Thymus (tissue), 11 donors: ENCODE measurements at regions not wholly inside any gene's neighbourhood (a gene's known extent, or its start where the extent isn't known, plus 50 kb on each side); places are given as distances from the start of the nearest gene placed in this dataset.
"Not testable (repeated sequence)": the region's sequence is repeated elsewhere in the genome, so short reads cannot be mapped to it uniquely, and the experiment has no call there.

ENCODE experiments used
- DNase-seq, 9 donors: peaks; one replicate each; pipeline ENCODE4 v3.0.0-alpha.2; 2013; ENCODE audit warnings: low spot score in 9 of 9, low read depth in 6 of 9, missing footprints in 1 of 9
- H3K27ac ChIP-seq, 2 donors: one replicate each; pipeline ENCODE4 v1.5.1; 2013; ENCODE audit warnings: control low read depth in 1 of 2, low read depth in 1 of 2, low read length in 1 of 2, mild to moderate bottlenecking in 1 of 2, moderate library complexity in 1 of 2
- H3K27me3 ChIP-seq, 2 donors: one replicate each; pipeline ENCODE4 v1.5.1; 2013; ENCODE audit warnings: low read length in 1 of 2; ENCODE audit not compliant: control insufficient read depth in 2 of 2, insufficient read depth in 1 of 2
- H3K36me3 ChIP-seq, 2 donors: one replicate each; pipeline ENCODE4 v1.5.1; 2013; ENCODE audit warnings: low read length in 1 of 2, mild to moderate bottlenecking in 1 of 2, moderate library complexity in 1 of 2; ENCODE audit not compliant: control insufficient read depth in 2 of 2, insufficient read depth in 2 of 2
- H3K4me1 ChIP-seq, 2 donors: one replicate each; pipeline ENCODE4 v1.5.1; 2013; ENCODE audit warnings: low read length in 2 of 2; ENCODE audit not compliant: control insufficient read depth in 2 of 2, insufficient read depth in 2 of 2
- H3K4me3 ChIP-seq, 2 donors: one replicate each; pipeline ENCODE4 v1.5.1; 2013; ENCODE audit warnings: low read length in 2 of 2, control low read depth in 1 of 2, mild to moderate bottlenecking in 1 of 2
- H3K9me3 ChIP-seq, 2 donors: one replicate each; pipeline ENCODE4 v1.5.1; 2013; ENCODE audit warnings: low read length in 1 of 2, mild to moderate bottlenecking in 1 of 2; ENCODE audit not compliant: control insufficient read depth in 2 of 2, insufficient read depth in 1 of 2
- WGBS: extraction: QIAGEN DNeasy Blood & Tissue Kit; methylation state at CpG from one replicate; pipeline ENCODE4 v1.1.7; 2013; 5-methylcytosine and 5-hydroxymethylcytosine counted together
- donor health status: healthy.

DNA sequence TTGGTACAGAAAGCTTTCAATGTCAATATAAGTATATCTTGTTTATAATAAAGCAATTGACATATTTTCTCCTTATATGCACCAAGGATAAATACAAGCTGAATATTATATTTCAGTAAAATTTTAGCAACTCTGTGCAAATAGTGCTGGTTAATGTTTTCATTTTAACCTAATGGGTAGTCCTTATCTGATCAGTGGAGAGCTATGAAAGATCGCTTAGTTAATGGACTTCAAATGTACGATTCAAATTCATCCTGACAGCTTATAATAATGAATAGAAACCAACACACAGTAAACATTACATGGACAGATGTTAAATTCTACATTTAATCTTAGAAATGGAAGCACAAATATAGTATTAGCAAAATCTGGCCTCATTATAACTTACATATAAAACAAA is 1495.2 kb upstream of the C9orf72 start:
- no peak for DNase-seq
- Histone ChIP-seq H3K4me1 (no peaks in the 10 kb centered on the region), H3K27me3 (no peaks in the 10 kb centered on the region), H3K27ac (no peak overlapping the region), H3K9me3 (no peaks in the 10 kb centered on the region), H3K36me3 (no peaks in the 10 kb centered on the region), H3K4me3 (no peak overlapping the region)
- 95% methylated on average over 2 of the region's 2 CpGs for WGBS

DNA sequence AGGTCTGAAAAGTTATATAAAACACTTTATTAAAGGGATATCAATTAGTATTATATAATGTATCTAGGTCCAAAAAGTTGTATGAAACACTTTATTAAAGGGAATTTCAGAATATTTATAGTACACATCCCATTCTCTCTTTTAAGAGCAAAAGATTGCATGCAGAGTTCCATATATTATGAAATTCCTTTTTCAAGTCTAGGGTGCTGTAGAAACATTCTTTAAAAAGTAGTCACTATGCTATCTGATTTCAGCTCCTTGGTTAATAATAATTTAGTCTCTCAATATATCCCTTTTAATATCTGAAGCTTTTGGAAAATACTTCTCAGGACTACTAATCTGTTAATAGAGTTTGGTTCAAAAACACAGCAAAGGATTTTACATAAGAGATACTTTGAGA is 1496.1 kb upstream of the C9orf72 start:
- no peaks in the 10 kb centered on the region for H3K9me3 ChIP-seq
- H3K4me1 ChIP-seq: no peaks in the 10 kb centered on the region
- H3K27ac ChIP-seq: no peak overlapping the region
- no peak for DNase-seq
- H3K4me3 ChIP-seq: no peak overlapping the region
- no peaks in the 10 kb centered on the region for H3K36me3 ChIP-seq
- no peaks in the 10 kb centered on the region for H3K27me3 ChIP-seq

DNA sequence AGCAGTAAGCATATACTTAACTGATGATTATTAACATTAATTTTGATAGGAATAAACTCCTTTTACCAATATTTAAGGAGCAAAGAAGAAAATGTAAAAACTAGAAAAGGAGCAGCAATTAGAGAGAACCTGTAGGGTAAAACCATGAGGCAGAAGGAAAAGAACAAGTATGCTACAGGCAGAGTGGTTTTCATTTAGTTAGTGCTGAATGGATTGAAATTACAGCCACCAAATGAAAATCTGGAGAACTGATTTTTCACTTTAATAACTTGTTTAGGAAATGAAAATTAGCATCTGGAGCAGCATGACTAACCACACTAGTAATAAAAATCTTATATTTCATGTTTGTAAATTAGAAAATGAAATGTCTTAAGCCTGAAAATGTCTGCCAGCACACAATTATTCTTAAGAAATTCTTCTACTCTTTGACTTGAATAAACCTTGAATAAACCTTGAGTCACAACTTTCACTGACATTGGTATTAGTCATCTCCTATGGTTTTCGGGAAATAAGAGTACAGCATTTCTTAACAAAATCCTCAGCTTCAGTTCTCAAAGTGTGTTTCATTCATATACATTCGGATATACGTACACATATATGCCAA is 1504.9 kb upstream of the C9orf72 start:
- no peaks in the 10 kb centered on the region for H3K36me3 ChIP-seq
- 96% methylated on average over 3 of the region's 3 CpGs for WGBS

DNA sequence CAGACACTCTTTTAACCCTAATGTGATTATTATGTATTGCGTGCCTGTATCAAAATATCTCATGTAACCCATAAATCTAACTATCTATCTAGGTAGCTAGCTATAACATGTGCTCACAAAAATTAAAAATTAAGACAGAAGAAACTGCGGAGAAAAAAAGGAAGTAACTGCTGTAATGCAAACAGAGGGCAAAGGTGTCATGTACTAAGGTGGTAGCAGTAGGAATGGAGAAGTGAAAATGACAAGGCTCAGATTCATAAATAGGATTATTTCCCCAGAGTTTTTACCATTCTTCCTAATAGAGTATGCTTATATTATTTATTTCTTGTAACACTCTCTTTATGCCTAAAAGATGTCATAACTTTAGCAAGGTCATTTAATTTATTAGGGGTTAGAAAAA is 1527.5 kb upstream of the C9orf72 start:
- DNase-seq: no peak
- Histone ChIP-seq H3K4me1 (no peaks in the 10 kb centered on the region), H3K27ac (no peak overlapping the region), H3K4me3 (no peak overlapping the region), H3K27me3 (no peaks in the 10 kb centered on the region), H3K36me3 (no peaks in the 10 kb centered on the region), H3K9me3 (no peaks in the 10 kb centered on the region)
- WGBS: 62% methylated on average over 2 of the region's 2 CpGs

More for the DNA sequence above, 1504.9 kb upstream of the C9orf72 start:
- Histone ChIP-seq H3K27me3 (no peaks in the 10 kb centered on the region), H3K27ac (no peak overlapping the region), H3K9me3 (no peaks in the 10 kb centered on the region), H3K4me1 (no peaks in the 10 kb centered on the region), H3K4me3 (no peak overlapping the region)
- DNase-seq: no peak

DNA sequence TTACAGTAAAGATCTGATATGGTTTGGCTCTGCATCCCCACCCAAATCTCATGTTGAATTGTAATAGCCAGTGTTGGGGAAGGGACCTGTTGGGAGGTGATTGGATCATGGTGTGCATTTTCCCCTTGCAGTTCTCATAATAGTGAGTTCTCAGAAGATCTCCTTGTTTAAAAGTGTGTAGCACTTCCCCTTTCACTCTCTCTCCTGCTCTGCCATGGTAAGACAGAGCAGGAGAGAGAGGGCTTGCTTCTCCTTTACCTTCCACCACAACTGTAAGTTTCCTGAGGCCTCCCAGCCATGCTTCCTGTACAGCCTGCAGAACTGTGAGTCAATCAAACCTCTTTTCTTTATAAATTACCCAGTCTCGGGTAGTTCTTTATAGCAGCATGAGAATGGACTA is 1530.9 kb upstream of the C9orf72 start:
- not testable (repeated sequence) for DNase-seq, H3K4me3 ChIP-seq, H3K27me3 ChIP-seq, H3K27ac ChIP-seq, H3K9me3 ChIP-seq, H3K36me3 ChIP-seq, H3K4me1 ChIP-seq
- 86% methylated on average over 1 of the region's 1 CpG for WGBS

DNA sequence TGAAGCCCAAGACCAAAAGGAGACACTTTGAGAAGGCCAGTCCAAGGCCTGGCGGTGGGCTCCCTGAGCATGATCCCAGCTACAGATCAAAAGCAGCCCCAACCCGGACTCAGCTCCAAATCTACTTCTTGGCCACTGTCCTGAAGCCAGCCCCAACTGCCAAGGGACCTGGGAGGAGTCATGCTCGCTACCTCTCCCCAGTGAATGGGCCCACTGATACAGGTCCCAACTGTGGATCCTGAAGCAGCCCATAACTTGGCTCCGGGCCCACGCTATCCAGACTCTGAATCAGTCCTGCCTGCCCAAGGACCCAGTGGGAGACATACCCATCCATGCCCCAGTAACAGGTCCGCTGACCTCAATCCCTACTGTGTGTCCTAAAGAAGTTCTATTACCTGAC is 1545.3 kb upstream of the C9orf72 start:
- Histone ChIP-seq H3K27me3 (no peaks in the 10 kb centered on the region), H3K36me3 (no peaks in the 10 kb centered on the region), H3K9me3 (peaks cover 0 to 8% of the 10 kb centered on the region in 2 donors), H3K4me1 (no peaks in the 10 kb centered on the region), H3K4me3 (no peak overlapping the region), H3K27ac (no peak overlapping the region)
- DNase-seq: no peak
- WGBS: 75% methylated on average over 6 of the region's 6 CpGs

DNA sequence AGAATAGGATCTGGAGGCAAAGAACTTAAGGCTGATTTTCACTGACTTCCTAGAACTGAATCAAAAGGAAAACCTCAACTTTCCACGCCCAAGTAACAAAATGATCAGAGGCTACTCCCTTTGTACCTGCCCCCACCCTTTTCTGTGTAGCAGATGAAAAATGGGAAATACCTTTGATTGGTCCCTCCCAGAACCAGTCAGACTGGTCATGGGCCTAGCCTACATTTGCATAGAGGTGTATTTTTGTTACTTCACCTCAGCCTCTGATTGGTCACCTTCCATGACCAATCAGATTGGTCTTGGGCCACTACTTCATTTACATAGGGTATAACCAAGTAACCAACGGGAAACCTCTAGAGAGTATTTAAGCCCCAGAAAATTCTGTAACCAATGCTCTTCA is 1553.5 kb upstream of the C9orf72 start:
- WGBS: 97% methylated on average over 2 of the region's 2 CpGs
- H3K9me3 ChIP-seq: peaks cover 0 to under 1% of the 10 kb centered on the region in 2 donors

DNA sequence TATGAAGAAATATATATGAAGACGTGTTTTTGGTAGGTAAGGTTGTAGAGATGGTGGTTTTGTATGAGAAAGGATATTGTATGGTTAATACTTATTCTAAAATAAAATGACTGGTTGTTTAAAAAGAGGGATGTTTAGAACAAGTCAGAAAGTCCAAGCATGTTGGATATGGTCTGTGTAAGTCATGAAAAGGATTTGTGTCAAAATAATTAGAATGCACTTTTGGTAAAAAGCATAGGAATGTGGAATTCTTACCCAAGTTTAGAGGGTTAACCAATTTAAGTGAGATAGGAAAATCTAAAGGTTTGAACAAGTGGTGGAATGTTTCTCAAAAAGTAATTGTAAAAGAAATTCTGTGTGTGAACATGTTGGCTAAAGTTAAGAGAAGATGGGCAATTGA is 1556.5 kb upstream of the C9orf72 start:
- H3K36me3 ChIP-seq: no peaks in the 10 kb centered on the region
- peaks cover 0 to 3% of the 10 kb centered on the region in 2 donors for H3K9me3 ChIP-seq
- DNase-seq: no peak
- H3K4me3 ChIP-seq: no peak overlapping the region
- 90% methylated on average over 1 of the region's 1 CpG for WGBS
- no peaks in the 10 kb centered on the region for H3K4me1 ChIP-seq
- no peaks in the 10 kb centered on the region for H3K27me3 ChIP-seq
- no peak overlapping the region for H3K27ac ChIP-seq

More for the DNA sequence above, 1553.5 kb upstream of the C9orf72 start:
- Histone ChIP-seq H3K27me3 (no peaks in the 10 kb centered on the region), H3K4me3 (no peak overlapping the region), H3K4me1 (no peaks in the 10 kb centered on the region), H3K27ac (no peak overlapping the region), H3K36me3 (no peaks in the 10 kb centered on the region)
- DNase-seq: no peak

DNA sequence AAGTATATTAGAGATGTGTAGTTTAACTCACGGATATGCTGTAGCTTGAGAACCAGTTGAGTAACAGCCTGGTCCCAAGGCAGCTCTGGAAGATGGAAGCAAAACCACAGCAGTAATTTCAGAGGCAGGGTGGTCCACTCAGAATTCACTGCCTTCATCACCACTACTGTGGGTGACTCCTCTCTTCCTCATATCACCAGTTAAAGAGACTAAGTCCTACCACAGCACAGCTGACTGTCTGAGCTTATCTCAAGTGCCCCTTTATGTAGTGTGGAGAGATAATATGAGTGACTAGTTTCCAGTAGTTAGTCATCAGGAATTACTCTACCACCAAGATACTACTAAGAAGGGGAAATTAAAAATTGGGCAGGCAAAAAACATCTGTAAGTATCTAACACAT is 1571.2 kb upstream of the C9orf72 start:
- Histone ChIP-seq H3K27ac (no peak overlapping the region), H3K4me3 (no peak overlapping the region), H3K9me3 (no peaks in the 10 kb centered on the region), H3K27me3 (no peaks in the 10 kb centered on the region), H3K36me3 (no peaks in the 10 kb centered on the region), H3K4me1 (no peaks in the 10 kb centered on the region)
- 91% methylated on average over 1 of the region's 1 CpG for WGBS
- DNase-seq: no peak

DNA sequence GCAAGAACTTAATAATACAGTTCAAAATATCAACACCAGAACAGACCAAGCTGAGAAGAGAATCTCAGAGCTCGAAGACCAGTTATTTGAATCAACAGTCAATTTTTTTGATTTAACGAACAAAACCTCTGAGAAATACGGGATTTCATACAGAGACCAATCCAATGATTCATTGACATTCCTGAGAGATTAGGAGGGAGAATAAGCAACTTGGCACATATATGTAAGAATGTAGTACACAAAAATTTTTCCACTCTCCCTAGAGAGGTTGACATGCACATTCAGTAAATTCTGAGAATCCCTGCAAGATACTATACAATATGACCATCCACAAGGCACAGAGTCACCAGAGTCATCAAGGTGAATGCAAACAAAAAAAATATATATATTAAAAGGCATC is 1577.3 kb upstream of the C9orf72 start:
- no peaks in the 10 kb centered on the region for H3K36me3 ChIP-seq
- H3K4me3 ChIP-seq: no peak overlapping the region
- H3K4me1 ChIP-seq: no peaks in the 10 kb centered on the region
- H3K27me3 ChIP-seq: no peaks in the 10 kb centered on the region
- WGBS: 92% methylated on average over 3 of the region's 3 CpGs
- H3K27ac ChIP-seq: no peak overlapping the region
- no peaks in the 10 kb centered on the region for H3K9me3 ChIP-seq
- DNase-seq: no peak
